A673 (cell line): ENCODE measurements at regions not wholly inside any gene's neighbourhood (a gene's known extent, or its start where the extent isn't known, plus 50 kb on each side); places are given as distances from the start of the nearest gene placed in this dataset.
"Not testable (repeated sequence)": the region's sequence is repeated elsewhere in the genome, so short reads cannot be mapped to it uniquely, and the experiment has no call there.

Experiments
- BruUV-seq: library from RNA; stranded (reverse); fragments of 400-500 nt; replicated peaks from 2 replicates; lab custom pipeline; 2021; lab: Mats Ljungman, UMichigan
- CTCF ChIA-PET: fragments of 300-600 bp; sonication (Branson Sonifier 250); formaldehyde crosslinking; loops from one replicate; lab custom pipeline; 2022; ENCODE audit warnings: antibody characterized with exemption; lab: Charles Lee
- POLR2A ChIA-PET: fragments of 300-600 bp; sonication (Branson Sonifier 250); formaldehyde crosslinking; loops from one replicate; lab custom pipeline; 2022; ENCODE audit warnings: antibody characterized with exemption; ENCODE audit not compliant: low non-redundant PET; lab: Charles Lee
- DNase-seq: peaks from one replicate; pipeline ENCODE4 v3.0.0-alpha.2; 2015; ENCODE audit warnings: low spot score
- H3K27ac ChIP-seq: fragments of 200-600 bp; sonication (generic); 2 replicates; pipeline ENCODE4 v1.5.1; 2016; ENCODE audit warnings: mixed run types, low read depth, mild to moderate bottlenecking, mixed read lengths, antibody characterized with exemption, low read length; ENCODE audit not compliant: poor library complexity, severe bottlenecking
- H3K27me3 ChIP-seq: fragments of 200-600 bp; sonication (generic); replicated peaks from 2 replicates; pipeline ENCODE4 v1.6.1; 2017; ENCODE audit warnings: mixed run types, low read depth, mild to moderate bottlenecking, mixed read lengths, antibody characterized with exemption, low read length; ENCODE audit not compliant: insufficient read depth, poor library complexity
- H3K36me3 ChIP-seq: fragments of 200-600 bp; sonication (generic); 2 replicates; pipeline ENCODE4 v1.6.1; 2016; ENCODE audit warnings: mixed run types, mild to moderate bottlenecking, mixed read lengths, antibody characterized with exemption, low read length; ENCODE audit not compliant: insufficient read depth, poor library complexity, severe bottlenecking
- H3K4me1 ChIP-seq: fragments of 200-600 bp; sonication (generic); 2 replicates; pipeline ENCODE4 v1.6.1; 2017; ENCODE audit warnings: mixed run types, mild to moderate bottlenecking, mixed read lengths, antibody characterized with exemption, low read length; ENCODE audit not compliant: insufficient read depth, poor library complexity, severe bottlenecking
- H3K4me3 ChIP-seq: fragments of 200-600 bp; sonication (generic); 2 replicates; pipeline ENCODE4 v1.5.1; 2016; ENCODE audit warnings: low read depth, mixed run types, mild to moderate bottlenecking, mixed read lengths, low read length; ENCODE audit not compliant: poor library complexity, severe bottlenecking
- H3K9me3 ChIP-seq: fragments of 200-600 bp; sonication (generic); 2 replicates; pipeline ENCODE4 v1.6.1; 2016; ENCODE audit warnings: mixed run types, low read depth, mild to moderate bottlenecking, mixed read lengths, antibody characterized with exemption, low read length; ENCODE audit not compliant: poor library complexity, severe bottlenecking
- EZH2 ChIP-seq: fragments of 200-600 bp; sonication (generic); IDR thresholded peaks from 2 replicates; pipeline ENCODE4 v1.6.1; 2017; ENCODE audit warnings: borderline replicate concordance, low read depth, mild to moderate bottlenecking, mixed read lengths, antibody characterized with exemption, low read length; ENCODE audit not compliant: poor library complexity, severe bottlenecking
- intact Hi-C: fragments of 100-400 bp; cut with micrococcal nuclease; formaldehyde crosslinking; loops from one replicate; pipeline ENCODE4 v1.10.0; 2022; ENCODE audit not compliant: unreplicated experiment
- TF ChIP-seq, protein P1 (sequence below): fragments of 300-800, 200-600 bp; sonication (generic); conservative IDR thresholded peaks from 2 replicates; pipeline ENCODE4 v1.5.1; 2017; ENCODE audit warnings: low read depth, mild to moderate bottlenecking, antibody characterized with exemption, low read length, moderate library complexity, mixed read lengths

- ChIA-PET POLR2A (no interaction called here), CTCF (no interaction called here)
- no TSS peak for BruUV-seq
- Histone ChIP-seq H3K4me3 (no peak overlapping the region), H3K9me3 (no peaks in the 10 kb centered on the region), H3K27me3 (no peaks in the 10 kb centered on the region), H3K36me3 (no peaks in the 10 kb centered on the region), H3K27ac (no peak overlapping the region), H3K4me1 (no peaks in the 10 kb centered on the region)
- TF ChIP-seq, protein P1, sequence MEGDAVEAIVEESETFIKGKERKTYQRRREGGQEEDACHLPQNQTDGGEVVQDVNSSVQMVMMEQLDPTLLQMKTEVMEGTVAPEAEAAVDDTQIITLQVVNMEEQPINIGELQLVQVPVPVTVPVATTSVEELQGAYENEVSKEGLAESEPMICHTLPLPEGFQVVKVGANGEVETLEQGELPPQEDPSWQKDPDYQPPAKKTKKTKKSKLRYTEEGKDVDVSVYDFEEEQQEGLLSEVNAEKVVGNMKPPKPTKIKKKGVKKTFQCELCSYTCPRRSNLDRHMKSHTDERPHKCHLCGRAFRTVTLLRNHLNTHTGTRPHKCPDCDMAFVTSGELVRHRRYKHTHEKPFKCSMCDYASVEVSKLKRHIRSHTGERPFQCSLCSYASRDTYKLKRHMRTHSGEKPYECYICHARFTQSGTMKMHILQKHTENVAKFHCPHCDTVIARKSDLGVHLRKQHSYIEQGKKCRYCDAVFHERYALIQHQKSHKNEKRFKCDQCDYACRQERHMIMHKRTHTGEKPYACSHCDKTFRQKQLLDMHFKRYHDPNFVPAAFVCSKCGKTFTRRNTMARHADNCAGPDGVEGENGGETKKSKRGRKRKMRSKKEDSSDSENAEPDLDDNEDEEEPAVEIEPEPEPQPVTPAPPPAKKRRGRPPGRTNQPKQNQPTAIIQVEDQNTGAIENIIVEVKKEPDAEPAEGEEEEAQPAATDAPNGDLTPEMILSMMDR: no peak
- TF ChIP-seq EZH2: no peak
- intact Hi-C loops: no loop called here
- no peak for DNase-seq
Measured at GRCh38 chr4:150018257-150018656, 60.0 kb upstream of the DCLK2 start.

DNA sequence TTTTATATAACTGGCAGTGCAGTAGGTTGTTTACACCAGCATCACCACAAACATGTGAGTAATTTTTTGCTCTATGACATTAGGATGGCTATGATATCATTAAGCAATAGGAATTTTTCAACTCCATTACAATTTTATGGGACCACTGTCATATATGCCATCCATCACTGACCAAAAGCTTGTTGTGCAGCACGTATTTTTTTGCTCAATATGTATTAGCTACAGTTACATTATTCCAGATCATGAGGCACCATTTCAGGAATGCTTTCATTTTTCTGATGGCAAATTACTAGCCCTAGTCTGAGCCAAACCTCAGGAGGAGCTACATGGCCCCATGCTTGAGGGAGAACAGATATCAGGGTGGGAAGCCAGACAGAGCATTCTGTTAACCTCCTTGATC, 56.8 kb upstream of the DCLK2 start:
- no peaks in the 10 kb centered on the region for H3K27me3 ChIP-seq
- H3K4me3 ChIP-seq: no peak overlapping the region
- ChIA-PET POLR2A (no interaction called here), CTCF (no interaction called here)
- H3K27ac ChIP-seq: no peak overlapping the region
- TF ChIP-seq, protein P1: no peak
- no peak for TF ChIP-seq EZH2
- no peaks in the 10 kb centered on the region for H3K9me3 ChIP-seq
- BruUV-seq: no TSS peak
- intact Hi-C loops: no loop called here
- no peaks in the 10 kb centered on the region for H3K4me1 ChIP-seq
- H3K36me3 ChIP-seq: no peaks in the 10 kb centered on the region
- DNase-seq: no peak

DNA sequence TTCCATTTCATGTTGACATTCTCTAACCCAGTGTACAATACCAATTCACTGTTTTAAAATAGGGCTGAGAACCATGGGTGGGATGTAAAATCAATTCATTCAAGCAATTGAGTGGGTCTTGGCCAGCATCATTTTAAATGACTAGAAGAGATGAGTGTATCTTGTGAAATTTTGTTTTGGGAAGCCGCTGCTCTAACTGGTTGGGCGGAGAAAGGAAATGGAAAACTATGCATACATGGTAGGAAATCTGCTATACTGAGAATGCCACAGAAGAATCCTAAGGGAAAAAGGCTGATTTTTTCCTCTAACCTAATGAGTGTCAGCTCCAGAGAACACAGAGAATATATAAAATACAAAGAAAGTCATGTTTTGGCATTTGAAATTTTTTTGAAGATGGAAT, 54.8 kb upstream of the DCLK2 start:
- H3K27ac ChIP-seq: no peak overlapping the region
- DNase-seq: no peak
- CTCF ChIA-PET: interaction anchor here (0.6 kb wide), 1 partner anchor 842 kb away, joined by 3 read pairs; no protein-coding TSS in a partner anchor
- no peaks in the 10 kb centered on the region for H3K27me3 ChIP-seq
- H3K9me3 ChIP-seq: peaks cover 11% of the 10 kb centered on the region
- H3K4me3 ChIP-seq: no peak overlapping the region
- no peaks in the 10 kb centered on the region for H3K36me3 ChIP-seq
- POLR2A ChIA-PET: no interaction called here
- intact Hi-C loops: no loop called here
- no peaks in the 10 kb centered on the region for H3K4me1 ChIP-seq
- TF ChIP-seq, protein P1: no peak
- no peak for TF ChIP-seq EZH2
- no TSS peak for BruUV-seq

DNA sequence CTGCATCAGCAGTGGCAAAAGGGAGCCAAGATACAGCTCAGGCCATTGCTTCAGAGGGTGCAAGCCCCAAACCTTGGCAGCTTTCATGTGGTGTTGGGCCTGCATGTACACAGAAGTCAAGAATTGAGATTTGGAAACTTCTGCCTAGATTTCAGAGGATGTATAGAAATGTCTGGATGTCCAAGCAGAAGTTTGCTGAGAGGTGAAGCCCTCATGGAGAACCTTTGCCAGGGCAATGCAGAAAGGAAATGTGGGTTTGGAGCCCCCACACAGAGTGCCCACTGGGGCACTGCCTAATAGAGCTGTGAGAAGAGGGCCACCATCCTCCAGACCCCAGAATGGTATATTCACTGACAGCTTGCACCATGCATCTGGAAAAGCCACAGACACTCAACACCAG, 51.3 kb upstream of the DCLK2 start:
- H3K27me3 ChIP-seq, POLR2A ChIA-PET, H3K36me3 ChIP-seq, BruUV-seq, DNase-seq, intact Hi-C loops, H3K4me1 ChIP-seq, H3K27ac ChIP-seq, H3K4me3 ChIP-seq, CTCF ChIA-PET: not testable (repeated sequence)
- peaks cover 11% of the 10 kb centered on the region for H3K9me3 ChIP-seq
